DND-41 (cell line): ENCODE measurements at regions not wholly inside any gene's neighbourhood (a gene's known extent, or its start where the extent isn't known, plus 50 kb on each side); places are given as distances from the start of the nearest gene placed in this dataset.

Experiments used
- ATAC-seq: fragments of 200-7000 bp; cut with Tn5 transposase; 3 replicates; pipeline ENCODE4 v1.9.1; 2021; ENCODE audit warnings: low read depth; ENCODE audit not compliant: insufficient read depth
- DNase-seq: peaks from one replicate; pipeline ENCODE4 v3.0.0-alpha.2; 2020
- H2AFZ ChIP-seq: 2 replicates; pipeline ENCODE4 v1.6.0; 2012; ENCODE audit warnings: low read depth, low read length
- H3K27ac ChIP-seq: 2 replicates; pipeline ENCODE4 v1.5.1; 2012; ENCODE audit warnings: low read length, inconsistent platforms
- H3K27me3 ChIP-seq: fragments of 200-600 bp; sonication (generic); 2 replicates; pipeline ENCODE4 v1.6.0; 2012; ENCODE audit warnings: low read length, mild to moderate bottlenecking, inconsistent platforms; ENCODE audit not compliant: insufficient read depth, poor library complexity
- H3K36me3 ChIP-seq: 2 replicates; pipeline ENCODE4 v1.5.1; 2012; ENCODE audit warnings: low read length, inconsistent platforms; ENCODE audit not compliant: insufficient read depth
- H3K4me1 ChIP-seq: 2 replicates; pipeline ENCODE4 v1.5.1; 2012; ENCODE audit warnings: mild to moderate bottlenecking, low read length; ENCODE audit not compliant: insufficient read depth
- H3K4me2 ChIP-seq: 2 replicates; pipeline ENCODE4 v1.6.0; 2012; ENCODE audit warnings: mild to moderate bottlenecking, moderate library complexity, low read length, inconsistent platforms; ENCODE audit not compliant: insufficient read depth
- H3K4me3 ChIP-seq, 2 experiments: fragments of 200-600 bp in 1 of 2; shearing (Covaris generic) in 1 of 2; 2 replicates each; pipeline ENCODE4 v1.5.1; 2012 to 2016; ENCODE audit warnings: inconsistent platforms in 2 of 2, low read length in 2 of 2, mild to moderate bottlenecking in 2 of 2, low read depth in 1 of 2, moderate library complexity in 1 of 2
- H3K79me2 ChIP-seq: 2 replicates; pipeline ENCODE4 v1.6.0; 2012; ENCODE audit warnings: low read length, inconsistent platforms; ENCODE audit not compliant: insufficient read depth
- H3K9ac ChIP-seq: 2 replicates; pipeline ENCODE4 v1.6.0; 2012; ENCODE audit warnings: low read depth, mild to moderate bottlenecking, inconsistent platforms, low read length, moderate library complexity
- H3K9me3 ChIP-seq: 2 replicates; pipeline ENCODE4 v1.5.1; 2012; ENCODE audit warnings: low read length, moderate library complexity, mild to moderate bottlenecking, inconsistent platforms; ENCODE audit not compliant: insufficient read depth, severe bottlenecking
- H4K20me1 ChIP-seq: 2 replicates; pipeline ENCODE4 v1.6.0; 2012; ENCODE audit warnings: low read length; ENCODE audit not compliant: insufficient read depth
- CTCF ChIP-seq: IDR thresholded peaks from 2 replicates; pipeline ENCODE4 v1.5.1; 2012; ENCODE audit warnings: borderline replicate concordance, low read length, moderate library complexity, mild to moderate bottlenecking; ENCODE audit not compliant: poor library complexity, severe bottlenecking; ENCODE audit errors: extremely low read depth
- EZH2 ChIP-seq: IDR thresholded peaks from 3 replicates; pipeline ENCODE4 v1.6.1; 2012; ENCODE audit warnings: borderline replicate concordance, low read depth, mild to moderate bottlenecking, moderate library complexity, low read length, inconsistent platforms; ENCODE audit not compliant: severe bottlenecking

GRCh38 chr7:27377988-27378387 is 135.4 kb downstream of the EVX1 start:
- Histone ChIP-seq H3K4me3 (no peak overlapping the region), H3K4me2 (no peak overlapping the region), H3K79me2 (no peaks in the 10 kb centered on the region), H3K4me1 (no peaks in the 10 kb centered on the region), H3K36me3 (no peaks in the 10 kb centered on the region), H4K20me1 (no peaks in the 10 kb centered on the region), H3K9me3 (no peaks in the 10 kb centered on the region), H3K27me3 (peaks cover 11% of the 10 kb centered on the region), H2AFZ (no peak overlapping the region), H3K9ac (no peak overlapping the region), H3K27ac (no peak overlapping the region)
- TF ChIP-seq EZH2 (no peak), CTCF (no peak)
- DNase-seq: no peak
- ATAC-seq: no peak

- ATAC-seq (no peak), DNase-seq (no peak)
- Histone ChIP-seq H4K20me1 (no peaks in the 10 kb centered on the region), H3K4me2 (no peak overlapping the region), H3K36me3 (no peaks in the 10 kb centered on the region), H3K9me3 (no peaks in the 10 kb centered on the region), H3K4me3 (no peak overlapping the region), H3K27ac (no peak overlapping the region), H3K9ac (no peak overlapping the region), H3K4me1 (no peaks in the 10 kb centered on the region), H3K79me2 (no peaks in the 10 kb centered on the region), H2AFZ (no peak overlapping the region), H3K27me3 (peaks cover 10% of the 10 kb centered on the region)
- no peak for TF ChIP-seq CTCF
- no peak for TF ChIP-seq EZH2
Measured at GRCh38 chr7:27382307-27382706, 139.7 kb downstream of the EVX1 start.

GRCh38 chr7:27386581-27386980 is 144.0 kb downstream of the EVX1 start:
- no peaks in the 10 kb centered on the region for H4K20me1 ChIP-seq
- no peak overlapping the region for H3K4me3 ChIP-seq
- no peak overlapping the region for H3K9ac ChIP-seq
- H3K9me3 ChIP-seq: no peaks in the 10 kb centered on the region
- peaks cover 25% of the 10 kb centered on the region for H3K27me3 ChIP-seq
- ATAC-seq (no peak), DNase-seq (no peak)
- H3K36me3 ChIP-seq: no peaks in the 10 kb centered on the region
- H3K4me2 ChIP-seq: no peak overlapping the region
- no peak for TF ChIP-seq EZH2
- no peak for TF ChIP-seq CTCF
- H3K4me1 ChIP-seq: no peaks in the 10 kb centered on the region
- no peak overlapping the region for H2AFZ ChIP-seq
- no peaks in the 10 kb centered on the region for H3K79me2 ChIP-seq
- H3K27ac ChIP-seq: no peak overlapping the region

- Histone ChIP-seq H3K27me3 (peaks cover 27% of the 10 kb centered on the region), H3K9ac (no peak overlapping the region), H3K36me3 (no peaks in the 10 kb centered on the region), H3K4me3 (no peak overlapping the region), H3K9me3 (no peaks in the 10 kb centered on the region), H3K79me2 (no peaks in the 10 kb centered on the region), H2AFZ (no peak overlapping the region), H3K4me1 (no peaks in the 10 kb centered on the region), H3K4me2 (no peak overlapping the region), H4K20me1 (no peaks in the 10 kb centered on the region), H3K27ac (no peak overlapping the region)
- TF ChIP-seq CTCF (no peak), EZH2 (no peak)
- DNase-seq (no peak), ATAC-seq (no peak)
Measured at GRCh38 chr7:27387864-27388263, 145.3 kb downstream of the EVX1 start.
